A549 (cell line): ENCODE measurements at regions not wholly inside any gene's neighbourhood (a gene's known extent, or its start where the extent isn't known, plus 50 kb on each side); places are given as distances from the start of the nearest gene placed in this dataset.

Source experiments
- ATAC-seq, 2 experiments: fragments of 200-7000 bp in 1 of 2; fragments of >200 bp in 1 of 2; cut with Nextera tagmentation in 1 of 2; cut with Tn5 transposase in 1 of 2; 3 replicates each; pipeline versions ENCODE4 v1.8.0 to v1.9.1; 2018 to 2020; ENCODE audit warnings: mild to moderate bottlenecking in 1 of 2, moderate library complexity in 1 of 2
- CTCF ChIA-PET: fragments of 300-600 bp; sonication (Branson Sonifier 250); formaldehyde crosslinking; extraction: SDS; loops from one replicate; lab custom pipeline; 2021; ENCODE audit warnings: antibody characterized with exemption, inconsistent platforms; lab: Yijun Ruan, JAX
- POLR2A ChIA-PET: fragments of 350-600 bp; formaldehyde crosslinking; extraction: SDS; loops from one replicate; lab custom pipeline; 2021; ENCODE audit warnings: antibody characterized with exemption, inconsistent platforms; lab: Yijun Ruan, JAX
- DNase-seq, 2 experiments: peaks; one replicate each; pipeline versions ENCODE4 v3.0.0 to v3.0.0-alpha.2; 2011 to 2016; ENCODE audit warnings: low read depth in 1 of 2, low spot score in 1 of 2
- FAIRE-seq: peaks from 2 replicates; lab custom pipeline; 2011; peaks lifted over from hg19 to GRCh38; lab: Jason Lieb, UNC
- H3K27ac ChIP-seq, 2 experiments: fragments of >200 bp; sonication (Bioruptor Twin); formaldehyde crosslinking; 3 replicates each; pipeline ENCODE4 v1.5.1; 2016 to 2017
- H3K4me1 ChIP-seq: fragments of >200 bp; sonication (Bioruptor Twin); formaldehyde crosslinking; 3 replicates; pipeline ENCODE4 v1.6.1; 2016
- H3K4me2 ChIP-seq: fragments of >200 bp; sonication (Bioruptor Twin); formaldehyde crosslinking; 3 replicates; pipeline ENCODE4 v1.6.1; 2016
- H3K4me3 ChIP-seq: fragments of >200 bp; sonication (Bioruptor Twin); formaldehyde crosslinking; 3 replicates; pipeline ENCODE4 v1.5.1; 2016
- H3K9me3 ChIP-seq: fragments of >200 bp; sonication (Bioruptor Twin); formaldehyde crosslinking; 3 replicates; pipeline ENCODE4 v1.6.1; 2016
- CTCF ChIP-seq: fragments of >200 bp; sonication (Bioruptor Twin); formaldehyde crosslinking; IDR thresholded peaks from 3 replicates; pipeline ENCODE4 v1.5.1; 2016
- ESRRA ChIP-seq: fragments of 150-350 bp; IDR thresholded peaks from 2 replicates; pipeline ENCODE4 v1.6.1; 2014; ENCODE audit warnings: mild to moderate bottlenecking, low read length, borderline replicate concordance
- FOSL2 ChIP-seq, 2 experiments: fragments of 450-650 bp in 1 of 2; fragments of >200 bp in 1 of 2; sonication (Bioruptor Twin) in 1 of 2; formaldehyde crosslinking; IDR thresholded peaks; 2 replicates each; pipeline versions ENCODE4 v1.5.0 to v1.6.1; 2016 to 2020; ENCODE audit warnings: mild to moderate bottlenecking in 1 of 2, moderate library complexity in 1 of 2
- MAX ChIP-seq: IDR thresholded peaks from 2 replicates; pipeline ENCODE4 v1.6.1; 2012
- MAZ ChIP-seq: fragments of 150-350 bp; IDR thresholded peaks from 2 replicates; pipeline ENCODE4 v1.6.1; 2014; ENCODE audit warnings: antibody characterized with exemption, low read depth, low read length, borderline replicate concordance
- POLR2A ChIP-seq: IDR thresholded peaks from 2 replicates; pipeline ENCODE4 v1.6.1; 2012; ENCODE audit warnings: mild to moderate bottlenecking, low read length
- RAD21 ChIP-seq, 2 experiments: fragments of >200 bp in 1 of 2; sonication (Bioruptor Twin) in 1 of 2; formaldehyde crosslinking in 1 of 2; IDR thresholded peaks in 1 of 2; conservative IDR thresholded peaks in 1 of 2; 2 replicates in 1 of 2; 3 replicates in 1 of 2; pipeline ENCODE4 v1.6.1; 2012 to 2018; ENCODE audit warnings: inconsistent platforms in 1 of 2
- SMC3 ChIP-seq: fragments of >200 bp; sonication (Bioruptor Twin); formaldehyde crosslinking; IDR thresholded peaks from 3 replicates; pipeline ENCODE4 v1.6.1; 2018; ENCODE audit warnings: inconsistent platforms
- TFCP2L1 ChIP-seq: fragments of 250-450 bp; sonication (Bioruptor Pico); IDR thresholded peaks from 2 replicates; pipeline ENCODE4 v1.5.0; 2021; ENCODE audit warnings: mild to moderate bottlenecking
- WGBS: methylation state at CpG from one replicate; pipeline ENCODE4 v1.1.6; 2017; ENCODE audit errors: missing lambda C conversion rate; 5-methylcytosine and 5-hydroxymethylcytosine counted together
- TF ChIP-seq, protein P1 (sequence below): fragments of >200 bp; sonication (Bioruptor Twin); formaldehyde crosslinking; IDR thresholded peaks from 3 replicates; pipeline ENCODE4 v1.6.1; 2016
- TF ChIP-seq, protein P2 (sequence below): fragments of 250-450 bp; sonication (Bioruptor Pico); IDR thresholded peaks from 2 replicates; pipeline ENCODE4 v1.5.0; 2021; ENCODE audit warnings: mild to moderate bottlenecking, moderate library complexity, borderline replicate concordance
- TF ChIP-seq, protein P3 (sequence below): fragments of 200-600 bp; sonication (generic); IDR thresholded peaks from 2 replicates; pipeline ENCODE4 v1.6.1; 2016; ENCODE audit warnings: antibody characterized with exemption, mild to moderate bottlenecking, moderate library complexity

DNA sequence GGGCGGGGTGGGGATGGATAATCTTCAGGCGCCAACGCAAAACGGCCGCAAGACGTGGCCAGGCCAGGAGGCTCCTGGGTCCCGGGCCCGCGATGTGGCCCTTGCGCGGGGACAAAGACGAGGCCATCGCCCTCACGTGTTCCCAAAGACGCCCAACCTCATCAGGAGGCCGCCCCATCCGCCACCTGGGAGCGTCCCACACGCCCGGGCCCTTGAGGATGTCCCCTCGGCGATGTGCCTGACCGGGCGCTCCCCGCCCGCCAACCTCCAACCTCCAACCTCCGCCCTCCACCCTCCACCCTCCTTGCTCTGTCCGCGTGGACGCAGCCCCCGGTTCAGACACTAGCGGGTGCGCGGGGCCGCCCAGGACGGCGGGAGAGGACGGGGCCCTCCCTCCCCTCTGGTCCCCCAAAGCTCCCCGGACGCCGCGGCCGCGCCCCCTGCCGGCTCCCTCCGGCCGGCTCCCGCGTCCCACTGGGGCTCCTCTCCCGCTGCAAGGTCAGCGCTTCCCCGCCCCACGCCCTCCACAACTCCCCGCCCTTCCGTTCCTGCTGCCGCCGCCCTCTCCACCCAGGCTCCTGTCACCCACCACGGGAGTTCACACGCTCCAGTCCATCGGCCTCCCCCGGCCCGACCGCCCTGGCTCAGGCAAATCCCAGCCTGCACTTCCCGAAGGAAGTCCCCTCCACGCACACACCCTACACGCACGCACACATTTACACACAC lies 250.8 kb upstream of the RPL38 start:
- peak overlapping the region; percentile 72 to 82; a peak in 5 of 6 replicates for H3K27ac ChIP-seq
- no peaks in the 10 kb centered on the region for H3K9me3 ChIP-seq
- TF ChIP-seq SMC3 (peak; percentile 92), RAD21 (conservative IDR thresholded peaks at IDR 0.05 in 1 of 2, IDR thresholded peaks at IDR 0.05 in 1 of 2) (peak; percentile 51 to 84; a peak in 4 of 5 replicates), MAX (0 out of 2 replicates have a peak, but pooled peaks have one; percentile 21), MAZ (no peak), CTCF (peak; percentile 72)
- FAIRE-seq: no peak
- WGBS: 46% methylated on average over 42 of the region's 67 CpGs
- H3K4me2 ChIP-seq: peak overlapping the region; percentile 98
- peaks cover 4% of the 10 kb centered on the region; the same call in 1 of the 3 replicates for H3K4me1 ChIP-seq
- CTCF ChIA-PET: interaction anchor here (0.6 to 1.9 kb wide), 11 partner anchors 8 to 523 kb away, joined by 3 to 10 read pairs (median 3); no protein-coding TSS in a partner anchor
- peak; percentile 46 to 82 for DNase-seq
- POLR2A ChIA-PET: no interaction called here
- H3K4me3 ChIP-seq: peak overlapping the region; percentile 46
- ATAC-seq: peak; percentile 69 to 89

GRCh38 chr17:73953206-73954033 lies 250.1 kb upstream of the RPL38 start:
- POLR2A ChIA-PET: no interaction called here

More at GRCh38 chr17:73953206-73954033, 250.1 kb upstream of the RPL38 start:
- H3K9me3 ChIP-seq: no peaks in the 10 kb centered on the region
- no peak for FAIRE-seq
- H3K4me3 ChIP-seq: peak overlapping the region; percentile 46
- H3K4me2 ChIP-seq: peak overlapping the region; percentile 98
- peaks cover 4% of the 10 kb centered on the region; the same call in 1 of the 3 replicates for H3K4me1 ChIP-seq
- DNase-seq: no peak
- CTCF ChIA-PET: interaction anchor here (1.0 to 1.9 kb wide), 5 partner anchors 8 to 524 kb away, joined by 3 to 10 read pairs (median 4); no protein-coding TSS in a partner anchor
- H3K27ac ChIP-seq: peak overlapping the region; percentile 72 to 82; a peak in 5 of 6 replicates
- TF ChIP-seq ESRRA (no peak), TFCP2L1 (CRISPR knock-in tag) (no peak), FOSL2 (IDR thresholded peaks at IDR 0.05) (no peak), FOSL2 (CRISPR knock-in tag; IDR thresholded peaks at IDR 0.05) (no peak), POLR2A (no peak), RAD21 (conservative IDR thresholded peaks at IDR 0.05 in 1 of 2, IDR thresholded peaks at IDR 0.05 in 1 of 2) (no peak)
- TF ChIP-seq, protein P1, sequence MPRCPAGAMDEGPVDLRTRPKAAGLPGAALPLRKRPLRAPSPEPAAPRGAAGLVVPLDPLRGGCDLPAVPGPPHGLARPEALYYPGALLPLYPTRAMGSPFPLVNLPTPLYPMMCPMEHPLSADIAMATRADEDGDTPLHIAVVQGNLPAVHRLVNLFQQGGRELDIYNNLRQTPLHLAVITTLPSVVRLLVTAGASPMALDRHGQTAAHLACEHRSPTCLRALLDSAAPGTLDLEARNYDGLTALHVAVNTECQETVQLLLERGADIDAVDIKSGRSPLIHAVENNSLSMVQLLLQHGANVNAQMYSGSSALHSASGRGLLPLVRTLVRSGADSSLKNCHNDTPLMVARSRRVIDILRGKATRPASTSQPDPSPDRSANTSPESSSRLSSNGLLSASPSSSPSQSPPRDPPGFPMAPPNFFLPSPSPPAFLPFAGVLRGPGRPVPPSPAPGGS: no peak
- TF ChIP-seq, protein P2, sequence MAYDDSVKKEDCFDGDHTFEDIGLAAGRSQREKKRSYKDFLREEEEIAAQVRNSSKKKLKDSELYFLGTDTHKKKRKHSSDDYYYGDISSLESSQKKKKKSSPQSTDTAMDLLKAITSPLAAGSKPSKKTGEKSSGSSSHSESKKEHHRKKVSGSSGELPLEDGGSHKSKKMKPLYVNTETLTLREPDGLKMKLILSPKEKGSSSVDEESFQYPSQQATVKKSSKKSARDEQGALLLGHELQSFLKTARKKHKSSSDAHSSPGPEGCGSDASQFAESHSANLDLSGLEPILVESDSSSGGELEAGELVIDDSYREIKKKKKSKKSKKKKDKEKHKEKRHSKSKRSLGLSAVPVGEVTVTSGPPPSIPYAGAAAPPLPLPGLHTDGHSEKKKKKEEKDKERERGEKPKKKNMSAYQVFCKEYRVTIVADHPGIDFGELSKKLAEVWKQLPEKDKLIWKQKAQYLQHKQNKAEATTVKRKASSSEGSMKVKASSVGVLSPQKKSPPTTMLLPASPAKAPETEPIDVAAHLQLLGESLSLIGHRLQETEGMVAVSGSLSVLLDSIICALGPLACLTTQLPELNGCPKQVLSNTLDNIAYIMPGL (CRISPR knock-in tag): no peak
- TF ChIP-seq, protein P3, sequence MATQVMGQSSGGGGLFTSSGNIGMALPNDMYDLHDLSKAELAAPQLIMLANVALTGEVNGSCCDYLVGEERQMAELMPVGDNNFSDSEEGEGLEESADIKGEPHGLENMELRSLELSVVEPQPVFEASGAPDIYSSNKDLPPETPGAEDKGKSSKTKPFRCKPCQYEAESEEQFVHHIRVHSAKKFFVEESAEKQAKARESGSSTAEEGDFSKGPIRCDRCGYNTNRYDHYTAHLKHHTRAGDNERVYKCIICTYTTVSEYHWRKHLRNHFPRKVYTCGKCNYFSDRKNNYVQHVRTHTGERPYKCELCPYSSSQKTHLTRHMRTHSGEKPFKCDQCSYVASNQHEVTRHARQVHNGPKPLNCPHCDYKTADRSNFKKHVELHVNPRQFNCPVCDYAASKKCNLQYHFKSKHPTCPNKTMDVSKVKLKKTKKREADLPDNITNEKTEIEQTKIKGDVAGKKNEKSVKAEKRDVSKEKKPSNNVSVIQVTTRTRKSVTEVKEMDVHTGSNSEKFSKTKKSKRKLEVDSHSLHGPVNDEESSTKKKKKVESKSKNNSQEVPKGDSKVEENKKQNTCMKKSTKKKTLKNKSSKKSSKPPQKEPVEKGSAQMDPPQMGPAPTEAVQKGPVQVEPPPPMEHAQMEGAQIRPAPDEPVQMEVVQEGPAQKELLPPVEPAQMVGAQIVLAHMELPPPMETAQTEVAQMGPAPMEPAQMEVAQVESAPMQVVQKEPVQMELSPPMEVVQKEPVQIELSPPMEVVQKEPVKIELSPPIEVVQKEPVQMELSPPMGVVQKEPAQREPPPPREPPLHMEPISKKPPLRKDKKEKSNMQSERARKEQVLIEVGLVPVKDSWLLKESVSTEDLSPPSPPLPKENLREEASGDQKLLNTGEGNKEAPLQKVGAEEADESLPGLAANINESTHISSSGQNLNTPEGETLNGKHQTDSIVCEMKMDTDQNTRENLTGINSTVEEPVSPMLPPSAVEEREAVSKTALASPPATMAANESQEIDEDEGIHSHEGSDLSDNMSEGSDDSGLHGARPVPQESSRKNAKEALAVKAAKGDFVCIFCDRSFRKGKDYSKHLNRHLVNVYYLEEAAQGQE: no peak
- no peak; a peak in 1 of 6 replicates for ATAC-seq
- WGBS: 46% methylated on average over 12 of the region's 12 CpGs
